NT2/D1 (cell line): ENCODE measurements at regions not wholly inside any gene's neighbourhood (a gene's known extent, or its start where the extent isn't known, plus 50 kb on each side); places are given as distances from the start of the nearest gene placed in this dataset.

Experiments used
- DNase-seq: peaks from one replicate; pipeline ENCODE4 v3.0.0-alpha.2; 2011; ENCODE audit warnings: low read depth, low spot score
- H3K27me3 ChIP-seq: 2 replicates; pipeline ENCODE4 v1.6.0; 2011; ENCODE audit warnings: mild to moderate bottlenecking; ENCODE audit not compliant: insufficient read length, insufficient read depth
- H3K36me3 ChIP-seq: 2 replicates; pipeline ENCODE4 v1.6.1; 2011; ENCODE audit warnings: mild to moderate bottlenecking, low read length, mixed read lengths; ENCODE audit not compliant: insufficient read depth, insufficient read length
- H3K4me1 ChIP-seq: 2 replicates; pipeline ENCODE4 v1.5.1; 2011; ENCODE audit not compliant: insufficient read depth, insufficient read length
- H3K4me3 ChIP-seq: 2 replicates; pipeline ENCODE4 v1.5.1; 2011; ENCODE audit warnings: low read depth; ENCODE audit not compliant: insufficient read length
- H3K9ac ChIP-seq: 2 replicates; pipeline ENCODE4 v1.6.0; 2011; ENCODE audit warnings: low read depth; ENCODE audit not compliant: insufficient read length
- H3K9me3 ChIP-seq: 2 replicates; pipeline ENCODE4 v1.5.1; 2011; ENCODE audit warnings: mild to moderate bottlenecking, low read length; ENCODE audit not compliant: insufficient read depth
- SUZ12 ChIP-seq: IDR thresholded peaks from 2 replicates; pipeline ENCODE4 v1.6.1; 2011; ENCODE audit not compliant: insufficient read length, insufficient read depth; ENCODE audit errors: extremely low read depth
- YY1 ChIP-seq: IDR thresholded peaks from 2 replicates; pipeline ENCODE4 v1.6.1; 2011; ENCODE audit not compliant: insufficient read length, insufficient read depth
- ZNF274 ChIP-seq: IDR thresholded peaks from 2 replicates; pipeline ENCODE4 v1.6.1; 2011; ENCODE audit warnings: mild to moderate bottlenecking, low read depth, low read length

- TF ChIP-seq ZNF274 (no peak), SUZ12 (no peak), YY1 (no peak)
- Histone ChIP-seq H3K9ac (no peak overlapping the region), H3K27me3 (no peaks in the 10 kb centered on the region), H3K4me3 (no peak overlapping the region), H3K4me1 (no peaks in the 10 kb centered on the region), H3K36me3 (no peaks in the 10 kb centered on the region), H3K9me3 (no peaks in the 10 kb centered on the region)
- no peak for DNase-seq
These were observed 155.8 kb upstream of the ALKAL2 start for GRCh38 chr2:443741-444140.

- no peaks in the 10 kb centered on the region for H3K27me3 ChIP-seq
These were observed 155.3 kb upstream of the ALKAL2 start for GRCh38 chr2:443216-443615.

GRCh38 chr2:441258-442022 lies 153.5 kb upstream of the ALKAL2 start:
- Histone ChIP-seq H3K27me3 (no peaks in the 10 kb centered on the region), H3K9ac (no peak overlapping the region), H3K4me1 (no peaks in the 10 kb centered on the region), H3K9me3 (no peaks in the 10 kb centered on the region), H3K4me3 (no peak overlapping the region), H3K36me3 (no peaks in the 10 kb centered on the region)
- TF ChIP-seq SUZ12 (no peak), ZNF274 (no peak), YY1 (no peak)
- no peak for DNase-seq

More at GRCh38 chr2:443216-443615, 155.3 kb upstream of the ALKAL2 start:
- no peaks in the 10 kb centered on the region for H3K36me3 ChIP-seq
- H3K4me1 ChIP-seq, result no peaks in the 10 kb centered on the region
- H3K9me3 ChIP-seq, result no peaks in the 10 kb centered on the region
- no peak for TF ChIP-seq YY1
- no peak for TF ChIP-seq ZNF274
- TF ChIP-seq SUZ12, result no peak
- no peak for DNase-seq
- no peak overlapping the region for H3K4me3 ChIP-seq
- no peak overlapping the region for H3K9ac ChIP-seq

- no peaks in the 10 kb centered on the region for H3K9me3 ChIP-seq
- no peak for DNase-seq
- H3K9ac ChIP-seq, result no peak overlapping the region
- no peaks in the 10 kb centered on the region for H3K4me1 ChIP-seq
- H3K36me3 ChIP-seq, result no peaks in the 10 kb centered on the region
- no peak overlapping the region for H3K4me3 ChIP-seq
- TF ChIP-seq YY1 (no peak), SUZ12 (no peak), ZNF274 (no peak)
- no peaks in the 10 kb centered on the region for H3K27me3 ChIP-seq
These were observed 152.5 kb upstream of the ALKAL2 start for GRCh38 chr2:440403-440740.

- Histone ChIP-seq H3K4me3 (no peak overlapping the region), H3K4me1 (no peaks in the 10 kb centered on the region), H3K27me3 (no peaks in the 10 kb centered on the region), H3K9me3 (no peaks in the 10 kb centered on the region), H3K9ac (no peak overlapping the region), H3K36me3 (no peaks in the 10 kb centered on the region)
- no peak for DNase-seq
- TF ChIP-seq YY1, result no peak
- no peak for TF ChIP-seq SUZ12
- TF ChIP-seq ZNF274, result no peak
These were observed 151.9 kb upstream of the ALKAL2 start for GRCh38 chr2:439556-440402.

- no peak for DNase-seq
- no peak overlapping the region for H3K9ac ChIP-seq
- H3K36me3 ChIP-seq, result no peaks in the 10 kb centered on the region
- no peaks in the 10 kb centered on the region for H3K4me1 ChIP-seq
- H3K4me3 ChIP-seq, result no peak overlapping the region
- H3K27me3 ChIP-seq, result no peaks in the 10 kb centered on the region
- TF ChIP-seq ZNF274 (no peak), SUZ12 (no peak), YY1 (no peak)
- no peaks in the 10 kb centered on the region for H3K9me3 ChIP-seq
These were observed 151.2 kb upstream of the ALKAL2 start for GRCh38 chr2:439077-439476.

- TF ChIP-seq YY1 (no peak), SUZ12 (no peak), ZNF274 (no peak)
- H3K27me3 ChIP-seq, result no peaks in the 10 kb centered on the region
- no peaks in the 10 kb centered on the region for H3K4me1 ChIP-seq
- no peaks in the 10 kb centered on the region for H3K9me3 ChIP-seq
- H3K36me3 ChIP-seq, result no peaks in the 10 kb centered on the region
- H3K9ac ChIP-seq, result no peak overlapping the region
- DNase-seq, result no peak
- H3K4me3 ChIP-seq, result no peak overlapping the region
These were observed 150.0 kb upstream of the ALKAL2 start for GRCh38 chr2:437756-438393.
